NCI-H2107 (cell line): ENCODE measurements at regions not wholly inside any gene's neighbourhood (a gene's known extent, or its start where the extent isn't known, plus 50 kb on each side); places are given as distances from the start of the nearest gene placed in this dataset.
"Not testable (repeated sequence)": the region's sequence is repeated elsewhere in the genome, so short reads cannot be mapped to it uniquely, and the experiment has no call there.

Experiments used
- DNase-seq: peaks from one replicate; lab custom pipeline; 2025; lab: John Stamatoyannopoulos, UW

GRCh38 chr4:33780952-33781791 lies 2463.1 kb downstream of the ARAP2 start:
- no peak for DNase-seq

DNA sequence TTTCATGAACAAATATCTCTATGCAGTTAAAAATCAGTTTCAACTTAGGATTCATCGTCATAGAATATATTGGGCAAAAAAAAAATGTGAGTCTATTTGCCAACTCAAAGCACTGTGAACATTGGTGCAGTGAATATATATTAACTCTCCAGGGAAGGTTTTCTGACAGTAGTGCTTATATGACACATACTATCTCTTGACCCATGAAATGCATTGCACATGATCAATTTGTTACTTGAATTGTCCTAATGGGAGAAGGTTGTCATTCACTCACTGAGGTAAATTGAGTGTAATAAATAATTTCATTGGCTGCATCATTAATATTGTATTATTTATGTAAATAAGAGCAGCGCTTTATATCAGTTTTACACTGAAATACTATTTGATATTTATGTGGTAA lies 2458.5 kb downstream of the ARAP2 start:
- no peak for DNase-seq

DNA sequence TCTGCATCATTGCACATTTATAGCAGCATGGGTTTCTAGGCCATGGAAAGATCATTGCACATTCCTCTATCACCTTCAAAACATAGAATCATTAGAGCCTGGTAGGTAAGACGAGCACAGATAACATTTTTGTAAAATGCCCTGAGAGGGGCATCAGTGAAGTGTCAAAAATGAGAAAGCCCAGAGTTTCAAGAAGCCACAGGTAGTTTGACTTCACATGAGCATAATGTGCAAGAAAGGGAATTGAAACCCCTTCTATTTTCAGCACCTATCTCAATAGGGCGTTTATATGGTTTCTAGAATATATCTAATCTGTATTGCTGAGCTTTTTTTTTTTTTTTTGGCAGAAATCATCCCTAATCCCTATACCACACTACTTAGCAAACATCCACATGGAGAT lies 2441.7 kb downstream of the ARAP2 start:
- DNase-seq = no peak

DNA sequence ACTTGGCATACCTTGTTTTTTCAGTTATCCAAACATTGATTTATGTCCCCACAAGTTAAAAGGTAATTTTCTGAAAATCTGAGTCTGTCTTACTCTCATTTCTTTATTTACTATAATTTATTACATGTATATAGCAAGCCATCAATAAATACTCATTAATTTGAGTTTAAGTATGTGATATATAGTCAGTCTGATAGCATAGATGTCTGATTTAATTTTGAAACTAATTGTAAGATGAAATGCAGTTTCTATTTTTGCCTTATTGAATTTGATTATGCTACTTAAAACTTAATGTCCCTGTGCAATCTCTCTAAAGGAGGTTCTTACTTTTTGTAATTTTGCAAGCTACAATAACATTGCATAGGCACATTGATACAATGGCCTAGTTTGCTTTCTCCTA lies 2418.6 kb downstream of the ARAP2 start:
- no peak for DNase-seq

DNA sequence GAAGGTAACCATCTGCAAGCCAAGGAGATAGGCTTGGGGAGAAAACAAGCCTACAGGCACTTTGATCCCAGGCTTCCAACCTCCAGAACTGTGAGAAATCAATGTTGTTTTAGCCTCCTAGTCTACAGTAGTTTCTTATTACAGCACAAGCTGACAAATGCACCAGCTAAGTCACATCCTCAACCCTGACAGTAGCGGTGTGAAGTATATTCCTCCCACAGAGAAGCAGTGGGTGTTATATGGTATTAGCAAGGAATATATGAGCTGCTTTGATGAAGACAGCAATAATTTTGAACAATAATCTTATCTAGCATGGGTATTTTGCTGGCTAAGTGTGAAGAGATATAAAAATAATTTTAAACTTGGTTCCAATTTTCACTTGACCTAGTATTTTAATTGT lies 2415.0 kb downstream of the ARAP2 start:
- not testable (repeated sequence) for DNase-seq

DNA sequence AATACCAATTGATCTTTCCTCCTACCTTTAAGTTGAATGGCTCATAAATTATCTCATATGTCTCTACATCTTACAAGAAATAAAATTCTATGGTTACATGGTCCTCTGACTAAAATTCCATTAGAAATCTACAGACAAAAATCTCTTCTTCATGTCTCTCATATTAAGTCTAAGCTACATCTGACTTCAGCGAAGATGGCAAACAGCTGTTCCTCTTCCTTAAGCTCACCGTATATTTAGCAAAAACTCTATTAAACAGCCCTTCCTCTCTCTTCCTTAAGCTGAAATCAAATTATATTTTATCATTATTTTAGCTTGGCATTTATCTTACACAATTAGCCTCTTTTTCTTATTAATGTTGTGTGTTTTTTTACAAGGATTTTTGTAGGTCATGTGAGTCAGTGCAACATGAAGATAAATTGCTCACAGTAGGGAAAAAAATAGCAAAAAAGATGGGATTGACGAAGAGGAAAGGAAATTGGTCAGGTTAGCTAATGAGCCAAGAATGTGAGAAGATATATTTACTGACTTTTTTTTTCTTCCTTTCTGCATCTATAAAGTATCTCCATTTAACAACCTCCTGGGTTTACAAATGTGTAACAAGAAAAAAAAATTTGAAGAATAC lies 2412.8 kb downstream of the ARAP2 start:
- no peak for DNase-seq

DNA sequence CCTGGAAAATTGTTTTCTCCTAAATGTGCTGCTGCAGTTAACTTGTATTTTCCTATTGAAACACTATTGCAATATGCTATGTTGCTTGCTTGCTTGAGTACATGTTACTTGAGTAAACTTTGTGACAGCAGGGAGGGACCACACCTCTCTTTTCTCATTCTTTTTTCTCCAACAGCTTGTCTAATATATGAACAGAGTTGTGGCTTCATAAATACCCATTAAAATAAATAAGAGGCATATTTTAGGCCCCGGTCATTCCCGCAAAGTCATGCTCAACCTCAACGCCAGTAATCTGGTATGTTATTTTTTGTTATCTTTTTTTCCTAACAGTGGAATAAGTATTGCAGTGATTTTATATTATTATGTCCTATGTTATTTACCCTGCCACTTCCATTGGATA lies 2408.6 kb downstream of the ARAP2 start:
- not testable (repeated sequence) for DNase-seq

- no peak for DNase-seq
These were observed 2407.1 kb downstream of the ARAP2 start for GRCh38 chr4:33837043-33837838.

DNA sequence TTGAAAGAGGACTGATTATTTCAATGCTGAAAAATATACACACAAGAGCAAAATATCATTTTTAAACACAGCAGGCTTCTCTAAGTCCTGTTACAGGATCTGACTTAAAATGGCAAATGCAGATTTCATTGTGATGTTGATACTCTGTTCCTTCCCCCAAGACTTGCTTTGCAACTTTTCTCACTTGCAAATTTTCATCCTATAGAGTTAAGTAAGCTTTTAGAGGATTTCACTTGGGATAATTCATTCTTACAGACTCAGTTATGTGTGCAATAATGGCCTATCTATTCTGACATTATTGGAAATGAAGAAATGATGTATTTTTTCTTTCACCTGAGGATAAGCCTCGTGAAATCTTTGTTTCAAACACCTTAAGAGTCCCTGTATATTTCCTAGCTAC lies 2403.2 kb downstream of the ARAP2 start:
- no peak for DNase-seq

GRCh38 chr4:33850371-33850902 lies 2393.9 kb downstream of the ARAP2 start:
- no peak for DNase-seq

- not testable (repeated sequence) for DNase-seq
These were observed 2390.6 kb downstream of the ARAP2 start for GRCh38 chr4:33853670-33854069.

- no peak for DNase-seq
These were observed 2379.9 kb downstream of the ARAP2 start for GRCh38 chr4:33864290-33864859.

GRCh38 chr4:33873791-33874190 lies 2370.5 kb downstream of the ARAP2 start:
- no peak for DNase-seq

GRCh38 chr4:33878710-33879109 lies 2365.6 kb downstream of the ARAP2 start:
- DNase-seq = no peak

- no peak for DNase-seq
These were observed 2363.1 kb downstream of the ARAP2 start for GRCh38 chr4:33881176-33881575.

DNA sequence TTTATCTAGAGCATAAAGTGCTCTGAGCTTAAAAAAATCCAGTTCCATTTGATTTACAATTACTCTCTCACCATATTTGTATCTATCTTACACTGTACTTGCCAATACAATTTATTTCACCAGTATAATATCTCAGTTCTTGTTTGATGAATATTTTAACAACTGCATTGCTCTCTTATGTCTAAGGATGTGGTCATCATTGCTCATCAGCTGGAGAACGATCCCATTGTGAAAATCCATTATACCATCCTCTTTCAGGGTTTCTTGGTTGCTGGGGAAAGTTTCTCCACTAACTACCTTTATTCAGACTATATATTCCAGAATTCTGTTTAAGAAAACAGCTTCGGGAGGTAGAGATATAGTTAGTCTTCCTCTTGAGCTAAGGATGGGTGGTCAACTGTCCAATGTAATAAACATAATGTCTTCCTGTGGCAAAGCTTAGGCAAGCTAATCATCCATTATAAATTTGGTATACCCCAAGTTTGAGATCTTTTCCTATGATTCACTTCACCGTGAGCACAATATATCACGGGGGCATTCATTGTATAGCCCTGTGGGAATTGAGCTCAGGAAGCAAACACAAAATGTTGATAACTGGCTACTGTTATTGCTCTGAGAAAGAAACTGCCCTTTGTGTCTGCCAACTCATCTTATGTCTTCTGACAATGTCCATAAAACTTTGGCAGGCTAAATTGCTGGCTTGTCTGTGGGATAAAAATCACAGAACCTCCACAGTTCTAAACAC lies 2361.9 kb downstream of the ARAP2 start:
- DNase-seq = no peak

- no peak for DNase-seq
These were observed 2361.2 kb downstream of the ARAP2 start for GRCh38 chr4:33883111-33883510.

DNA sequence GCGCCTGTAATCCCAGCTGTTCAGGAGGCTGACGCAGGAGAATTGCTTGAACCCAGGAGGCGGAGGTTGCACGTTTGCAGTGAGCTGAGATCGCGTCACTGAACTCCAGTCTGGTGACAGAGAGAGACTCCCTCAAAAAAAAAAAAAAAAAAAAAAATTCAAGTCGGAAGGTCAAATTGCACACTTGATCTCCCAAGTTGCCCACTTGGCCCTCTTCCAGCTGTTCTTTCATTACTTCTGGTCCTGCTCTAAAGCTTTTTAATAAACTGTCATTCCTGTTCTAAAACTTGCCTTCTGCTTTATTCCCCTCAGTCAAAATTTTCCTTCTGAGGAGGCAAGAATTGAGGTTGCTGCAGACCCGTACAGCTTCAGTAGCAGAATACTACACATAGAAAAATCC lies 2358.0 kb downstream of the ARAP2 start:
- no peak for DNase-seq

DNA sequence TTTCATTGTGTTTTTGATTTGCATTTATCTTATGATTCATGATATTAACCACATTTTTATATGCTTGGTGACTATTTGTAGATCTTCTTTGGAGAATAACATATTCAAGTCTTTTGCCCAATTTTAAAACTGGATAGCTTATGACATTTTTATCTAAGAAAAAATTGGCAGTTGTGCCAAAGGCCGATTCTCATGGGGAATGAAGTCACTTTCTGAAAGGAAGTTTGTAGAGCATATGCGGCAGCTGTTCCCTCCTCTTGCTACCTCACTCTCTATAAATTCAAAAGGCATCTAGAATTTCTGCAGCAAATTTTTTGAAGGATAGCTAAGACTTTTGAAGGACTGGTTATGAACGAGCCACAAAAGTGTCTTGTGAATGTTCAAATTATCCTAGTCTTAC lies 2353.5 kb downstream of the ARAP2 start:
- no peak for DNase-seq

- no peak for DNase-seq
These were observed 2332.4 kb downstream of the ARAP2 start for GRCh38 chr4:33911959-33912358.

DNA sequence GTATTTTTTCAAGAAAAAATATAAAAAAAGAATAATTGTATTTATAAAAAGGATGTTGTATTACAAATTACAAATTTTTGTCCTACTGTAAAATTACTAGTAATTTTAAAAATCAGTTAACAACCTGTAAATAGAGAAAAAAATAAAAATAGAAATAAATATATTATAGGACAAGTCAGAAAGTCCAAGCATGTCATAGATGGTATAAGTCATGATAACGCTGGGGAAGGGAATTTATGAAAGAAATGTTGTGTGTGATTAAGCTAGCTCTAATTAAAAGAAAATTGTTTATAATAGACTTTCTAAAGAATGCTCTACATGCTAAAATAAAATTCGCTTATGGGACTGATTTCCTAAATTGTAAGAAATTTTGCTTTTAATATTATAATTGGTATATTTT lies 2329.9 kb downstream of the ARAP2 start:
- no peak for DNase-seq

DNA sequence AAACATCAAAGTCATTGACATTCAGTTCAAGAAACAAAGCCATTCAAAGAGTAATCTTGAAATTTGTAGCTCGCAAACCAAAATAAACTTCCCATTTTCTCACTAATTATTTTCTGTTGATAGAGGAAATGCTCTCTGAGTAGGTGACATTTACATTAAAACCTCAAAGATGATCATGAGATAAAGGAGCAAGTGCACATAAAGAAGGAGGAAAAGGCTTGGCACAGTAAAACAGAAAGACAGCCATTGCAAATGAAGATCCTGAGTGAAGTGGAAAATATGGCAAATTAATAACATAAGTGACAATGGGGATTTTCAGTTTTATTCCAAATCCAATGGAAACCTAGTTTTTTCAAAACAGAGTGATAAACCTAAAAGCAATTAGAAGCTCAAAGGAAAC lies 2320.8 kb downstream of the ARAP2 start:
- no peak for DNase-seq
